CD14-positive monocyte (primary cell): ENCODE measurements at regions not wholly inside any gene's neighbourhood (a gene's known extent, or its start where the extent isn't known, plus 50 kb on each side); places are given as distances from the start of the nearest gene placed in this dataset.

Experiments used
- DNase-seq, 3 donors: peaks; one replicate each; pipeline ENCODE4 v3.0.0-alpha.2; 2011 to 2022
- H2AFZ ChIP-seq: 2 replicates; pipeline ENCODE4 v1.6.0; 2012; ENCODE audit warnings: mild to moderate bottlenecking, low read depth, low read length, inconsistent platforms; ENCODE audit not compliant: insufficient read depth, poor library complexity, severe bottlenecking
- H3K27ac ChIP-seq, 2 donors: 1 replicate in 1 of 2; 2 replicates in 1 of 2; pipeline ENCODE4 v1.5.1; 2012 to 2013; ENCODE audit warnings: low read length in 2 of 2, control low read depth in 1 of 2, inconsistent platforms in 1 of 2, low read depth in 1 of 2, mild to moderate bottlenecking in 1 of 2
- H3K27me3 ChIP-seq, 2 donors: one replicate each; pipeline versions ENCODE4 v1.6.0 to v1.6.1; 2011 to 2013; ENCODE audit warnings: low read length in 2 of 2; ENCODE audit not compliant: control insufficient read depth in 2 of 2, insufficient read depth in 2 of 2
- H3K36me3 ChIP-seq, 2 donors: replicated peaks in 1 of 2; 1 replicate in 1 of 2; 2 replicates in 1 of 2; pipeline versions ENCODE4 v1.5.1 to v1.6.1; 2012 to 2013; ENCODE audit warnings: low read length in 2 of 2, control low read depth in 1 of 2, inconsistent platforms in 1 of 2, mild to moderate bottlenecking in 1 of 2; ENCODE audit not compliant: insufficient read depth in 2 of 2, control insufficient read depth in 1 of 2
- H3K4me1 ChIP-seq, 2 donors: 1 replicate in 1 of 2; 2 replicates in 1 of 2; pipeline versions ENCODE4 v1.5.1 to v1.6.1; 2012 to 2013; ENCODE audit warnings: low read length in 2 of 2, control low read depth in 1 of 2, inconsistent platforms in 1 of 2, mild to moderate bottlenecking in 1 of 2, moderate library complexity in 1 of 2; ENCODE audit not compliant: insufficient read depth in 2 of 2, control insufficient read depth in 1 of 2
- H3K4me2 ChIP-seq: replicated peaks from 2 replicates; pipeline ENCODE3; 2012; ENCODE audit warnings: low read length, moderate library complexity, mild to moderate bottlenecking; ENCODE audit not compliant: poor library complexity, severe bottlenecking; ENCODE audit errors: extremely low read depth
- H3K4me3 ChIP-seq, 3 experiments: fragments of 200-600 bp in 1 of 3; sonication (generic) in 1 of 3; replicated peaks in 1 of 3; 1 replicate in 2 of 3; 2 replicates in 1 of 3; pipeline ENCODE4 v1.5.1; 2011 to 2013; ENCODE audit warnings: low read length in 3 of 3, mild to moderate bottlenecking in 3 of 3, control low read depth in 2 of 3, low read depth in 2 of 3, inconsistent platforms in 1 of 3, moderate library complexity in 1 of 3
- H3K79me2 ChIP-seq: 2 replicates; pipeline ENCODE4 v1.6.0; 2012; ENCODE audit warnings: mild to moderate bottlenecking, control low read depth, inconsistent platforms, low read length, moderate library complexity; ENCODE audit not compliant: insufficient read depth
- H3K9ac ChIP-seq: 2 replicates; pipeline ENCODE4 v1.6.0; 2017; ENCODE audit warnings: low read length, mild to moderate bottlenecking; ENCODE audit not compliant: insufficient read depth, poor library complexity, severe bottlenecking
- H3K9me3 ChIP-seq, 2 donors: replicated peaks in 1 of 2; 1 replicate in 1 of 2; 2 replicates in 1 of 2; pipeline versions ENCODE4 v1.5.1 to v1.6.1; 2012 to 2013; ENCODE audit warnings: low read length in 2 of 2, control low read depth in 1 of 2; ENCODE audit not compliant: control insufficient read depth in 1 of 2, insufficient read depth in 1 of 2
- H4K20me1 ChIP-seq: 2 replicates; pipeline ENCODE4 v1.6.0; 2012; ENCODE audit warnings: mild to moderate bottlenecking, low read length, control low read depth, moderate library complexity; ENCODE audit not compliant: insufficient read depth
- H3K27ac Mint-ChIP-seq, 7 donors: one replicate each; pipeline ENCODE4 v1.8.0; 2020; ENCODE audit warnings: mild to moderate bottlenecking in 7 of 7, mixed read lengths in 7 of 7, moderate library complexity in 6 of 7, inconsistent platforms in 2 of 7
- H3K27me3 Mint-ChIP-seq, 3 donors: one replicate each; pipeline ENCODE4 v1.8.0; 2021 to 2022; ENCODE audit warnings: low read depth in 3 of 3, mild to moderate bottlenecking in 3 of 3, mixed read lengths in 3 of 3, moderate library complexity in 3 of 3, inconsistent platforms in 1 of 3
- H3K36me3 Mint-ChIP-seq, 2 donors: one replicate each; pipeline ENCODE4 v1.8.0; 2020; ENCODE audit warnings: mixed read lengths in 2 of 2, inconsistent platforms in 1 of 2, mild to moderate bottlenecking in 1 of 2
- H3K4me1 Mint-ChIP-seq: one replicate; pipeline ENCODE4 v1.8.0; 2020; ENCODE audit warnings: mild to moderate bottlenecking, mixed read lengths
- H3K4me3 Mint-ChIP-seq, 2 donors: one replicate each; pipeline ENCODE4 v1.8.0; 2020; ENCODE audit warnings: mild to moderate bottlenecking in 2 of 2, mixed read lengths in 2 of 2, moderate library complexity in 1 of 2
- H3K9me3 Mint-ChIP-seq, 7 donors: one replicate each; pipeline ENCODE4 v1.8.0; 2020 to 2022; ENCODE audit warnings: mixed read lengths in 7 of 7, mild to moderate bottlenecking in 6 of 7, moderate library complexity in 6 of 7, inconsistent platforms in 2 of 7
- WGBS: methylation state at CpG from one replicate; pipeline ENCODE4 v1.1.5; 2013; ENCODE audit warnings: missing lambda C conversion rate; ENCODE audit not compliant: insufficient coverage; 5-methylcytosine and 5-hydroxymethylcytosine counted together
- intact Hi-C, 2 donors: fragments of 100-400 bp; cut with micrococcal nuclease; formaldehyde crosslinking; loops; one replicate each; pipeline versions ENCODE4 v1.15.0 to v1.15.1; 2023
- TF ChIP-seq, protein P1 (sequence below): fragments of 200-600 bp; IDR thresholded peaks from one replicate; pipeline ENCODE4 v1.8.0; 2022; ENCODE audit warnings: antibody characterized with exemption, mild to moderate bottlenecking

DNA sequence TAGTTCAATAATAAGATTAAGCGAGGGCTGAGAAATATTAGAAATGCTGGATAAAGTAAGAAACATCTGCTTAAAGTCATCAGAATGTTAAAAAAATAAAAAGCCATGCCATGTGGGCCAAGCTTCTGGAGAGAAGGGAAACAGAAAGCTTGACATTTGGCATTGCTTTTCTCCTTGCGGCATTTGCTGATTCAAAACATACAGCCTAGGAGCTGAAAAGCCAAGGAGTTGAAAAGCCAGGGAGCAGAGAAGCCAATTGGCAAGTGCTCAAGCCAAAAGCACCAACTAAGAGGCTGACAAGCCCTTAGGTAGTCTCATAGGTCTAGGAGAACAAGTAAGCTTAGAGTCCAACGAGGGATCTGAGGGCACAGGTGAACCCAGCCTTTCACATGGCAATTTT, 754.3 kb downstream of the TLE4 start:
- Mint-ChIP-seq H3K27ac (no peak overlapping the region), H3K4me1 (no peaks in the 10 kb centered on the region), H3K4me3 (no peak overlapping the region), H3K27me3 (no peaks in the 10 kb centered on the region), H3K36me3 (no peaks in the 10 kb centered on the region), H3K9me3 (peaks cover 0 to 13% (median 3%) of the 10 kb centered on the region in 7 donors)
- DNase-seq: no peak
- TF ChIP-seq, protein P1, sequence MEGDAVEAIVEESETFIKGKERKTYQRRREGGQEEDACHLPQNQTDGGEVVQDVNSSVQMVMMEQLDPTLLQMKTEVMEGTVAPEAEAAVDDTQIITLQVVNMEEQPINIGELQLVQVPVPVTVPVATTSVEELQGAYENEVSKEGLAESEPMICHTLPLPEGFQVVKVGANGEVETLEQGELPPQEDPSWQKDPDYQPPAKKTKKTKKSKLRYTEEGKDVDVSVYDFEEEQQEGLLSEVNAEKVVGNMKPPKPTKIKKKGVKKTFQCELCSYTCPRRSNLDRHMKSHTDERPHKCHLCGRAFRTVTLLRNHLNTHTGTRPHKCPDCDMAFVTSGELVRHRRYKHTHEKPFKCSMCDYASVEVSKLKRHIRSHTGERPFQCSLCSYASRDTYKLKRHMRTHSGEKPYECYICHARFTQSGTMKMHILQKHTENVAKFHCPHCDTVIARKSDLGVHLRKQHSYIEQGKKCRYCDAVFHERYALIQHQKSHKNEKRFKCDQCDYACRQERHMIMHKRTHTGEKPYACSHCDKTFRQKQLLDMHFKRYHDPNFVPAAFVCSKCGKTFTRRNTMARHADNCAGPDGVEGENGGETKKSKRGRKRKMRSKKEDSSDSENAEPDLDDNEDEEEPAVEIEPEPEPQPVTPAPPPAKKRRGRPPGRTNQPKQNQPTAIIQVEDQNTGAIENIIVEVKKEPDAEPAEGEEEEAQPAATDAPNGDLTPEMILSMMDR: no peak
- Histone ChIP-seq H3K36me3 (no peaks in the 10 kb centered on the region), H3K4me2 (no peak overlapping the region), H3K27me3 (no peaks in the 10 kb centered on the region), H3K27ac (no peak overlapping the region), H3K4me1 (no peaks in the 10 kb centered on the region), H3K79me2 (no peaks in the 10 kb centered on the region), H2AFZ (no peak overlapping the region), H3K9ac (no peak overlapping the region), H3K4me3 (no peak overlapping the region), H4K20me1 (no peaks in the 10 kb centered on the region), H3K9me3 (peaks cover 4 to 5% of the 10 kb centered on the region in 2 donors)
- 100% methylated on average over 2 of the region's 3 CpGs for WGBS
- intact Hi-C loops: no loop called here

DNA sequence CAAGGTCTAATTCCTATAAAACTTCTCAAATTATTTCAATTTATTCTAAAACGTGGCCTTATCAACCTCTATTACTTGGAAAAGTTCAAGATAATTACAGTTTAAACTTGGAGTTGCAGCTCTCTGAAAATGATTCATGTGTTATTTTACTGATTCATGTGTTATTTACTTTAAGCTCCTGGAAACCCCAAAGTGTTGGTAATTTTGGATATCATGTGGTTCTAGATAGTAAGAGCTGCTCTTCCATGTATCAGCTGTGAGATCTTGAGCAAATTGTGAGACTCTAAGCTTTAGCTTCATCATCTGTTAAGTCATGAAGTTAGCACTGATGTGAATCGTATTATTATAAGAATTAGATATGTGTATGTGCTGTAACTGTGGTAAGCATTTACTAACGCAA, 749.2 kb downstream of the TLE4 start:
- Histone ChIP-seq H4K20me1 (no peaks in the 10 kb centered on the region), H3K27ac (no peak overlapping the region), H3K9me3 (no peaks in the 10 kb centered on the region), H2AFZ (no peak overlapping the region), H3K4me3 (no peak overlapping the region), H3K4me1 (no peaks in the 10 kb centered on the region), H3K36me3 (no peaks in the 10 kb centered on the region), H3K27me3 (no peaks in the 10 kb centered on the region), H3K9ac (no peak overlapping the region), H3K4me2 (no peak overlapping the region), H3K79me2 (no peaks in the 10 kb centered on the region)
- intact Hi-C loops: no loop called here
- TF ChIP-seq, protein P1: no peak
- no peaks in the 10 kb centered on the region for H3K4me1 Mint-ChIP-seq
- WGBS: 80% methylated on average over 1 of the region's 3 CpGs
- no peaks in the 10 kb centered on the region for H3K36me3 Mint-ChIP-seq
- peaks cover 0 to 12% (median 2%) of the 10 kb centered on the region in 7 donors for H3K9me3 Mint-ChIP-seq
- H3K4me3 Mint-ChIP-seq: no peak overlapping the region
- no peak overlapping the region for H3K27ac Mint-ChIP-seq
- DNase-seq: no peak
- H3K27me3 Mint-ChIP-seq: no peaks in the 10 kb centered on the region
